HG03108 (cell line): ENCODE measurements at regions not wholly inside any gene's neighbourhood (a gene's known extent, or its start where the extent isn't known, plus 50 kb on each side); places are given as distances from the start of the nearest gene placed in this dataset.
"Not testable (repeated sequence)": the region's sequence is repeated elsewhere in the genome, so short reads cannot be mapped to it uniquely, and the experiment has no call there.

Experiments
- ATAC-seq: cut with Tn5 transposase; IDR thresholded peaks from one replicate; pipeline ENCODE4 v1.9.1; 2021; ENCODE audit warnings: moderate library complexity; ENCODE audit not compliant: unreplicated experiment

- peak; percentile 9 for ATAC-seq
Observed at GRCh38 chr1:101408212-101409042, 171.6 kb downstream of the S1PR1 start.

- no peak for ATAC-seq
Observed at GRCh38 chr1:101409102-101409501, 172.3 kb downstream of the S1PR1 start.

GRCh38 chr1:101410048-101410878 lies 173.4 kb downstream of the S1PR1 start:
- ATAC-seq = peak; percentile 34

GRCh38 chr1:101420406-101420805 lies 183.6 kb downstream of the S1PR1 start:
- ATAC-seq = no peak

- not testable (repeated sequence) for ATAC-seq
Observed at GRCh38 chr1:101428083-101428482, 191.3 kb downstream of the S1PR1 start.

GRCh38 chr1:101428562-101428961 lies 191.7 kb downstream of the S1PR1 start:
- no peak for ATAC-seq

- peak; percentile 39 for ATAC-seq
Observed at GRCh38 chr1:101431956-101432510, 195.2 kb downstream of the S1PR1 start.

GRCh38 chr1:101435831-101436511 lies 199.2 kb downstream of the S1PR1 start:
- ATAC-seq = peak; percentile 60

- no peak for ATAC-seq
Observed at GRCh38 chr1:101437800-101438199, 201.0 kb downstream of the S1PR1 start.

- ATAC-seq = peak; percentile 41
Observed at GRCh38 chr1:101438359-101438758, 201.5 kb downstream of the S1PR1 start.

GRCh38 chr1:101440485-101440884 lies 203.7 kb downstream of the S1PR1 start:
- ATAC-seq = no peak

GRCh38 chr1:101444381-101444780 lies 207.6 kb downstream of the S1PR1 start:
- no peak for ATAC-seq

GRCh38 chr1:101444873-101445618 lies 208.2 kb downstream of the S1PR1 start:
- no peak for ATAC-seq

GRCh38 chr1:101448018-101448417 lies 211.2 kb downstream of the S1PR1 start:
- no peak for ATAC-seq

- not testable (repeated sequence) for ATAC-seq
Observed at GRCh38 chr1:101450691-101451090, 213.9 kb downstream of the S1PR1 start.

GRCh38 chr1:101451888-101452287 lies 215.1 kb downstream of the S1PR1 start:
- ATAC-seq = peak; percentile 52

GRCh38 chr1:101452825-101453224 lies 216.0 kb downstream of the S1PR1 start:
- no peak for ATAC-seq

- ATAC-seq = peak; percentile 58
Observed at GRCh38 chr1:101453844-101454243, 217.0 kb downstream of the S1PR1 start.

GRCh38 chr1:101455166-101455565 lies 218.3 kb downstream of the S1PR1 start:
- no peak for ATAC-seq

- no peak for ATAC-seq
Observed at GRCh38 chr1:101460739-101461138, 223.9 kb downstream of the S1PR1 start.
